Thyroid gland (tissue), 4 donors: ENCODE measurements at regions not wholly inside any gene's neighbourhood (a gene's known extent, or its start where the extent isn't known, plus 50 kb on each side); places are given as distances from the start of the nearest gene placed in this dataset.

ENCODE experiments used
- CTCF ChIP-seq, 6 experiments: fragments of 200-600 bp in 3 of 6; fragments of 450-650 bp in 3 of 6; sonication (generic) in 3 of 6; IDR thresholded peaks; one replicate each; pipeline ENCODE4 v1.5.1; 2016 to 2019; ENCODE audit warnings: antibody characterized with exemption in 6 of 6, mild to moderate bottlenecking in 2 of 6, inconsistent platforms in 1 of 6, moderate library complexity in 1 of 6
- POLR2A ChIP-seq, 2 donors: fragments of 450-650 bp; IDR thresholded peaks; one replicate each; pipeline ENCODE4 v1.6.1; 2017; ENCODE audit warnings: antibody characterized with exemption in 2 of 2, mild to moderate bottlenecking in 2 of 2, moderate library complexity in 1 of 2

- TF ChIP-seq POLR2A (IDR thresholded peaks at IDR 0.05) (no peak), CTCF (IDR thresholded peaks at IDR 0.05) (no peak)
Measured at GRCh38 chr14:49193332-49194065, 392.7 kb downstream of the RPS29 start.
